ENCODE measurements at regions not wholly inside any gene's neighbourhood (a gene's known extent, or its start where the extent isn't known, plus 50 kb on each side); places are given as distances from the start of the nearest gene placed in this dataset.
"Not testable (repeated sequence)": the region's sequence is repeated elsewhere in the genome, so short reads cannot be mapped to it uniquely, and the experiment has no call there.

GRCh38 chr4:141563723-141564122 lies 72.7 kb upstream of the IL15 start:
- H3K27me3 Mint-ChIP-seq, result peaks cover 0 to 3% of the 10 kb centered on the region in 2 donors
- no peak overlapping the region for H3K4me3 Mint-ChIP-seq
- no peaks in the 10 kb centered on the region for H3K9me3 Mint-ChIP-seq
- no peaks in the 10 kb centered on the region for H3K36me3 Mint-ChIP-seq
- POLR2A ChIA-PET, result no interaction called here
- H3K27ac Mint-ChIP-seq, result no peak overlapping the region
- H3K27ac ChIP-seq (ENCODE audit: low read depth, low read length), result no peak overlapping the region
- no peaks in the 10 kb centered on the region for H3K4me1 ChIP-seq (ENCODE audit: insufficient read depth, low read length)
- no peak overlapping the region for H3K4me3 ChIP-seq (ENCODE audit: low read length)
- H3K4me1 Mint-ChIP-seq, result no peaks in the 10 kb centered on the region
- no peaks in the 10 kb centered on the region for H3K9me3 ChIP-seq (ENCODE audit: low read length)
- CTCF ChIA-PET, result no interaction called here
- no peaks in the 10 kb centered on the region for H3K27me3 ChIP-seq (ENCODE audit: insufficient read depth, low read length, poor library complexity, severe bottlenecking)
- no peak for DNase-seq
- H3K36me3 ChIP-seq (ENCODE audit: insufficient read depth, low read length), result no peaks in the 10 kb centered on the region

- DNase-seq; H3K27ac ChIP-seq (ENCODE audit: low read depth, low read length); POLR2A ChIA-PET; H3K9me3 ChIP-seq (ENCODE audit: low read length); H3K27me3 ChIP-seq (ENCODE audit: insufficient read depth, low read length, poor library complexity, severe bottlenecking); H3K36me3 ChIP-seq (ENCODE audit: insufficient read depth, low read length); H3K27me3 Mint-ChIP-seq; H3K4me1 ChIP-seq (ENCODE audit: insufficient read depth, low read length); CTCF ChIA-PET; H3K4me3 ChIP-seq (ENCODE audit: low read length); H3K9me3 Mint-ChIP-seq; H3K36me3 Mint-ChIP-seq; H3K4me1 Mint-ChIP-seq; H3K4me3 Mint-ChIP-seq; H3K27ac Mint-ChIP-seq: not testable (repeated sequence)
These were observed 71.4 kb upstream of the IL15 start for GRCh38 chr4:141564961-141565360.

GRCh38 chr4:141565379-141566089 lies 70.8 kb upstream of the IL15 start:
- CTCF ChIA-PET, result no interaction called here
- no peaks in the 10 kb centered on the region for H3K4me1 ChIP-seq (ENCODE audit: insufficient read depth, low read length)
- Mint-ChIP-seq H3K36me3 (no peaks in the 10 kb centered on the region), H3K27ac (no peak overlapping the region), H3K9me3 (no peaks in the 10 kb centered on the region), H3K4me3 (no peak overlapping the region), H3K4me1 (no peaks in the 10 kb centered on the region), H3K27me3 (peaks cover 0 to 3% of the 10 kb centered on the region in 2 donors)
- H3K27me3 ChIP-seq (ENCODE audit: insufficient read depth, low read length, poor library complexity, severe bottlenecking), result no peaks in the 10 kb centered on the region
- H3K27ac ChIP-seq (ENCODE audit: low read depth, low read length), result no peak overlapping the region
- H3K36me3 ChIP-seq (ENCODE audit: insufficient read depth, low read length), result no peaks in the 10 kb centered on the region
- no peak for DNase-seq
- POLR2A ChIA-PET, result no interaction called here
- no peaks in the 10 kb centered on the region for H3K9me3 ChIP-seq (ENCODE audit: low read length)
- no peak overlapping the region for H3K4me3 ChIP-seq (ENCODE audit: low read length)

- Mint-ChIP-seq H3K36me3 (no peaks in the 10 kb centered on the region), H3K4me1 (no peaks in the 10 kb centered on the region), H3K27ac (no peak overlapping the region), H3K4me3 (no peak overlapping the region), H3K9me3 (no peaks in the 10 kb centered on the region), H3K27me3 (peaks cover 0 to 3% of the 10 kb centered on the region in 2 donors)
- no peaks in the 10 kb centered on the region for H3K9me3 ChIP-seq (ENCODE audit: low read length)
- no peaks in the 10 kb centered on the region for H3K36me3 ChIP-seq (ENCODE audit: insufficient read depth, low read length)
- H3K27me3 ChIP-seq (ENCODE audit: insufficient read depth, low read length, poor library complexity, severe bottlenecking), result no peaks in the 10 kb centered on the region
- no peaks in the 10 kb centered on the region for H3K4me1 ChIP-seq (ENCODE audit: insufficient read depth, low read length)
- ChIA-PET POLR2A (no interaction called here), CTCF (no interaction called here)
- H3K4me3 ChIP-seq (ENCODE audit: low read length), result no peak overlapping the region
- no peak overlapping the region for H3K27ac ChIP-seq (ENCODE audit: low read depth, low read length)
- DNase-seq, result no peak
These were observed 69.0 kb upstream of the IL15 start for GRCh38 chr4:141567326-141567915.

- H3K4me1 ChIP-seq (ENCODE audit: insufficient read depth, low read length), result no peaks in the 10 kb centered on the region
- no peaks in the 10 kb centered on the region for H3K36me3 Mint-ChIP-seq
- no peaks in the 10 kb centered on the region for H3K9me3 ChIP-seq (ENCODE audit: low read length)
- H3K36me3 ChIP-seq (ENCODE audit: insufficient read depth, low read length), result no peaks in the 10 kb centered on the region
- no peaks in the 10 kb centered on the region for H3K9me3 Mint-ChIP-seq
- no peak overlapping the region for H3K27ac Mint-ChIP-seq
- H3K27me3 ChIP-seq (ENCODE audit: insufficient read depth, low read length, poor library complexity, severe bottlenecking), result no peaks in the 10 kb centered on the region
- no peak overlapping the region for H3K4me3 Mint-ChIP-seq
- DNase-seq, result no peak
- no peaks in the 10 kb centered on the region for H3K4me1 Mint-ChIP-seq
- POLR2A ChIA-PET, result no interaction called here
- H3K27me3 Mint-ChIP-seq, result peaks cover 0 to 3% of the 10 kb centered on the region in 2 donors
- CTCF ChIA-PET, result no interaction called here
- no peak overlapping the region for H3K4me3 ChIP-seq (ENCODE audit: low read length)
- H3K27ac ChIP-seq (ENCODE audit: low read depth, low read length), result no peak overlapping the region
These were observed 67.2 kb upstream of the IL15 start for GRCh38 chr4:141569141-141569540.

GRCh38 chr4:141570290-141570689 lies 66.1 kb upstream of the IL15 start:
- H3K4me3 ChIP-seq (ENCODE audit: low read length), result no peak overlapping the region
- Mint-ChIP-seq H3K4me1 (no peaks in the 10 kb centered on the region), H3K36me3 (no peaks in the 10 kb centered on the region), H3K27ac (no peak overlapping the region), H3K4me3 (no peak overlapping the region), H3K27me3 (peaks cover 0 to 3% of the 10 kb centered on the region in 2 donors), H3K9me3 (no peaks in the 10 kb centered on the region)
- no peak overlapping the region for H3K27ac ChIP-seq (ENCODE audit: low read depth, low read length)
- no peaks in the 10 kb centered on the region for H3K36me3 ChIP-seq (ENCODE audit: insufficient read depth, low read length)
- H3K4me1 ChIP-seq (ENCODE audit: insufficient read depth, low read length), result no peaks in the 10 kb centered on the region
- no peaks in the 10 kb centered on the region for H3K9me3 ChIP-seq (ENCODE audit: low read length)
- DNase-seq, result no peak
- no peaks in the 10 kb centered on the region for H3K27me3 ChIP-seq (ENCODE audit: insufficient read depth, low read length, poor library complexity, severe bottlenecking)
- POLR2A ChIA-PET, result no interaction called here
- CTCF ChIA-PET, result no interaction called here

GRCh38 chr4:141571362-141571761 lies 65.0 kb upstream of the IL15 start:
- no peaks in the 10 kb centered on the region for H3K4me1 Mint-ChIP-seq

GRCh38 chr4:141571793-141572192 lies 64.6 kb upstream of the IL15 start:
- H3K27me3 ChIP-seq (ENCODE audit: insufficient read depth, low read length, poor library complexity, severe bottlenecking), result no peaks in the 10 kb centered on the region
- H3K4me3 Mint-ChIP-seq, result no peak overlapping the region
- H3K36me3 ChIP-seq (ENCODE audit: insufficient read depth, low read length), result no peaks in the 10 kb centered on the region
- no peaks in the 10 kb centered on the region for H3K9me3 ChIP-seq (ENCODE audit: low read length)
- H3K9me3 Mint-ChIP-seq, result no peaks in the 10 kb centered on the region
- H3K27ac Mint-ChIP-seq, result no peak overlapping the region
- no peaks in the 10 kb centered on the region for H3K4me1 ChIP-seq (ENCODE audit: insufficient read depth, low read length)
- H3K27ac ChIP-seq (ENCODE audit: low read depth, low read length), result no peak overlapping the region
- no peaks in the 10 kb centered on the region for H3K36me3 Mint-ChIP-seq
- peaks cover 0 to 3% of the 10 kb centered on the region in 2 donors for H3K27me3 Mint-ChIP-seq
- POLR2A ChIA-PET, result no interaction called here
- no peak for DNase-seq
- no peak overlapping the region for H3K4me3 ChIP-seq (ENCODE audit: low read length)
- no peaks in the 10 kb centered on the region for H3K4me1 Mint-ChIP-seq
- CTCF ChIA-PET, result no interaction called here

More at GRCh38 chr4:141571362-141571761, 65.0 kb upstream of the IL15 start:
- Mint-ChIP-seq H3K27me3 (peaks cover 0 to 3% of the 10 kb centered on the region in 2 donors), H3K9me3 (no peaks in the 10 kb centered on the region), H3K27ac (no peak overlapping the region), H3K36me3 (no peaks in the 10 kb centered on the region), H3K4me3 (no peak overlapping the region)
- H3K36me3 ChIP-seq (ENCODE audit: insufficient read depth, low read length), result no peaks in the 10 kb centered on the region
- no peaks in the 10 kb centered on the region for H3K4me1 ChIP-seq (ENCODE audit: insufficient read depth, low read length)
- CTCF ChIA-PET, result no interaction called here
- no peak overlapping the region for H3K4me3 ChIP-seq (ENCODE audit: low read length)
- POLR2A ChIA-PET, result no interaction called here
- H3K27me3 ChIP-seq (ENCODE audit: insufficient read depth, low read length, poor library complexity, severe bottlenecking), result no peaks in the 10 kb centered on the region
- no peak overlapping the region for H3K27ac ChIP-seq (ENCODE audit: low read depth, low read length)
- no peak for DNase-seq
- H3K9me3 ChIP-seq (ENCODE audit: low read length), result no peaks in the 10 kb centered on the region

Data from CD8-positive, alpha-beta memory T cell (primary cell).